ENCODE measurements at regions not wholly inside any gene's neighbourhood (a gene's known extent, or its start where the extent isn't known, plus 50 kb on each side); places are given as distances from the start of the nearest gene placed in this dataset.

- TF ChIP-seq RAD21 (conservative IDR thresholded peaks at IDR 0.05) (no peak), POLR2AphosphoS5 (IDR thresholded peaks at IDR 0.05) (no peak), CTCF (IDR thresholded peaks at IDR 0.05; ENCODE audit: poor library complexity, severe bottlenecking) (no peak)
Measured at GRCh38 chr3:94665922-94666321, 603.1 kb downstream of the NSUN3 start.
